Smooth muscle cell (in vitro differentiated cells): ENCODE measurements at regions not wholly inside any gene's neighbourhood (a gene's known extent, or its start where the extent isn't known, plus 50 kb on each side); places are given as distances from the start of the nearest gene placed in this dataset.
"Not testable (repeated sequence)": the region's sequence is repeated elsewhere in the genome, so short reads cannot be mapped to it uniquely, and the experiment has no call there.

Experiments used
- DNase-seq: peaks from one replicate; lab custom pipeline; 2025; ENCODE audit not compliant: unreplicated experiment; lab: John Stamatoyannopoulos, UW
- H2AFZ ChIP-seq: fragments of 200-600 bp; sonication (generic); 2 replicates; pipeline ENCODE4 v1.6.0; 2016; ENCODE audit warnings: antibody characterized with exemption, low read depth, mild to moderate bottlenecking
- H3F3A ChIP-seq: fragments of 200-600 bp; sonication (generic); 2 replicates; pipeline ENCODE4 v1.6.0; 2017; ENCODE audit warnings: antibody characterized with exemption, low read depth
- H3K27ac ChIP-seq: fragments of 200-600 bp; sonication (generic); 2 replicates; pipeline ENCODE4 v1.5.1; 2016; ENCODE audit warnings: low read depth, mild to moderate bottlenecking
- H3K27me3 ChIP-seq: fragments of 200-600 bp; sonication (generic); 2 replicates; pipeline ENCODE4 v1.6.1; 2016; ENCODE audit warnings: low read depth, mild to moderate bottlenecking
- H3K36me3 ChIP-seq: fragments of 200-600 bp; sonication (generic); 2 replicates; pipeline ENCODE4 v1.5.1; 2016; ENCODE audit warnings: low read depth
- H3K4me1 ChIP-seq: fragments of 200-600 bp; sonication (generic); 2 replicates; pipeline ENCODE4 v1.5.1; 2016; ENCODE audit warnings: low read depth
- H3K4me2 ChIP-seq: fragments of 200-600 bp; sonication (generic); 2 replicates; pipeline ENCODE4 v1.6.0; 2016; ENCODE audit warnings: mild to moderate bottlenecking
- H3K4me3 ChIP-seq: fragments of 200-600 bp; sonication (generic); 2 replicates; pipeline ENCODE4 v1.5.1; 2016; ENCODE audit warnings: mild to moderate bottlenecking
- H3K79me2 ChIP-seq: fragments of 200-600 bp; sonication (generic); 2 replicates; pipeline ENCODE4 v1.6.0; 2016; ENCODE audit warnings: low read depth, mild to moderate bottlenecking
- H3K9ac ChIP-seq: fragments of 200-600 bp; sonication (generic); 2 replicates; pipeline ENCODE4 v1.6.0; 2016; ENCODE audit warnings: low read depth
- H3K9me3 ChIP-seq: fragments of 200-600 bp; sonication (generic); replicated peaks from 2 replicates; pipeline ENCODE4 v1.5.1; 2016; ENCODE audit warnings: low read depth
- H4K20me1 ChIP-seq: fragments of 200-600 bp; sonication (generic); 2 replicates; pipeline ENCODE4 v1.6.0; 2016; ENCODE audit warnings: low read depth
- WGBS: methylation state at CpG from one replicate; pipeline ENCODE4 v1.1.7; 2016; ENCODE audit warnings: low lambda C conversion rate; 5-methylcytosine and 5-hydroxymethylcytosine counted together
- TF ChIP-seq, protein P1 (sequence below): fragments of 200-600 bp; sonication (generic); IDR thresholded peaks from 2 replicates; pipeline ENCODE4 v1.5.1; 2017; ENCODE audit warnings: borderline replicate concordance, mild to moderate bottlenecking, antibody characterized with exemption; ENCODE audit not compliant: insufficient read depth, poor library complexity, severe bottlenecking

DNA sequence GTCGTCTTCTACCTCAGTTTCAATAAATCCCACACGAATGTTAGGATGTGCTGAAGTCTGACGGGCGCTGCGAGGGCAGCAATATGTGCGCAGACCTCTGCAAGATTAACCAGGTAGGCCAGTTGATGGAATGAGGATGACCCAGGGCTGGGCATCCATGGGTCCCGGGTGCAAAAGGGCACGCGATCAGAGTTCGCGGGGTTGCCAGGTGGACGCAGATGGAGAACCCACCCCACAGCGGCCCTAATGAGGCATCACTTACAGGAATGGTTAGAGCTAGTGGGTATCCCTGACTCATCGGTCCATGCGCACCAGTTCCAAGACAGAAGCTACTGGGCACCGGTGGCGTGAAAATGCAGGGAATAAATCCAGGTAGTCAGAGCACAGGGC, 2116.0 kb downstream of the TP53TG3F start:
- no peak overlapping the region for H3K9ac ChIP-seq
- H3K27ac ChIP-seq: no peak overlapping the region
- 90% methylated on average over 17 of the region's 17 CpGs for WGBS
- no peak overlapping the region for H3K4me3 ChIP-seq
- no peaks in the 10 kb centered on the region for H3K79me2 ChIP-seq
- no peaks in the 10 kb centered on the region for H4K20me1 ChIP-seq
- H3K9me3 ChIP-seq: peaks cover 13% of the 10 kb centered on the region
- H2AFZ ChIP-seq: no peak overlapping the region
- no peaks in the 10 kb centered on the region for H3K4me1 ChIP-seq
- no peaks in the 10 kb centered on the region for H3K27me3 ChIP-seq
- H3F3A ChIP-seq: no peaks in the 10 kb centered on the region
- no peak for DNase-seq
- no peaks in the 10 kb centered on the region for H3K36me3 ChIP-seq
- TF ChIP-seq, protein P1, sequence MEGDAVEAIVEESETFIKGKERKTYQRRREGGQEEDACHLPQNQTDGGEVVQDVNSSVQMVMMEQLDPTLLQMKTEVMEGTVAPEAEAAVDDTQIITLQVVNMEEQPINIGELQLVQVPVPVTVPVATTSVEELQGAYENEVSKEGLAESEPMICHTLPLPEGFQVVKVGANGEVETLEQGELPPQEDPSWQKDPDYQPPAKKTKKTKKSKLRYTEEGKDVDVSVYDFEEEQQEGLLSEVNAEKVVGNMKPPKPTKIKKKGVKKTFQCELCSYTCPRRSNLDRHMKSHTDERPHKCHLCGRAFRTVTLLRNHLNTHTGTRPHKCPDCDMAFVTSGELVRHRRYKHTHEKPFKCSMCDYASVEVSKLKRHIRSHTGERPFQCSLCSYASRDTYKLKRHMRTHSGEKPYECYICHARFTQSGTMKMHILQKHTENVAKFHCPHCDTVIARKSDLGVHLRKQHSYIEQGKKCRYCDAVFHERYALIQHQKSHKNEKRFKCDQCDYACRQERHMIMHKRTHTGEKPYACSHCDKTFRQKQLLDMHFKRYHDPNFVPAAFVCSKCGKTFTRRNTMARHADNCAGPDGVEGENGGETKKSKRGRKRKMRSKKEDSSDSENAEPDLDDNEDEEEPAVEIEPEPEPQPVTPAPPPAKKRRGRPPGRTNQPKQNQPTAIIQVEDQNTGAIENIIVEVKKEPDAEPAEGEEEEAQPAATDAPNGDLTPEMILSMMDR: no peak
- no peak overlapping the region for H3K4me2 ChIP-seq

DNA sequence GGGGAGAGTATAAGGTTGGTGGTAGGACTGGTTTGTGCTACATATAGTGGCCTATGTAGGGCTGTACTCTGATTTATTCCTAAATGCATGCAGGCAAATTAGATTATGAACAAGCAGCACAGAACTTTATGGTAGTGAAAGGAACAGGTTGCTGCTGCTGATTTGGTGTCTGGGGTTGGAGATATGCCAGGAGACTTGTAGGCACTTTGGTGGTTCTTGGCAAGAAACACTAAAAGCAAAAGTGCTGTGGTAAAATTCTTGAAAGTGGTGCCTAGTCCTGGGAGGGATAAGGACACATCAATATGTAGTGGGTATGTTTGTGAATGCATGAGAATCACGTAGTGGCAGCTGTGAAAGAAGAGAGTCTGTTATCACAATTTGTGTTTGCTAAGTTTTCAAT, 2126.0 kb downstream of the TP53TG3F start:
- Histone ChIP-seq H3K4me3 (no peak overlapping the region), H3K4me1 (no peaks in the 10 kb centered on the region), H3F3A (no peaks in the 10 kb centered on the region), H4K20me1 (no peaks in the 10 kb centered on the region), H3K4me2 (no peak overlapping the region), H3K36me3 (no peaks in the 10 kb centered on the region), H3K9ac (no peak overlapping the region), H3K79me2 (no peaks in the 10 kb centered on the region), H2AFZ (no peak overlapping the region), H3K9me3 (no peaks in the 10 kb centered on the region), H3K27me3 (no peaks in the 10 kb centered on the region), H3K27ac (no peak overlapping the region)
- 33% methylated on average over 1 of the region's 1 CpG for WGBS
- DNase-seq: no peak
- TF ChIP-seq, protein P1: no peak

DNA sequence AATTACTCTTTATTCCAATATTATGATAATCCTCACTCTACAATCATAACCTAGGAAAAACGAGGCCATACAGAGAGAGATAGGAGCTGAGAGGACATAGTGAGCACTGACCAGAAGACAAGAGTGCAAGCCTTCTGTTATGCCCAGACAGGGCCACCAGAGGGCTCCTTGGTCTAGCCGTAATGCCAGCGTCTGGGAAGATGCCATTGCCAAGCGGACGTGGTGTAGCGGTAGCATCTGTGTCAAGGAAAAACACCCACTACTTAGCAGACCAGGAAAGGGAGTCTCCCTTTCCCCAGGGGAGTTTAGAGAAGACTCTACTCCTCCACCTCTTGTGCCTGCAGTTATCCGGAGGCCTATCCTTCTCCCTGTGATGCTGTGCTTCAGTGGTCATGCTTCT, 2131.5 kb downstream of the TP53TG3F start:
- H3K4me3 ChIP-seq, H3K27me3 ChIP-seq, DNase-seq, H3F3A ChIP-seq, H3K79me2 ChIP-seq, H3K9me3 ChIP-seq, H3K4me2 ChIP-seq, H3K9ac ChIP-seq, H2AFZ ChIP-seq, H4K20me1 ChIP-seq, H3K4me1 ChIP-seq, H3K36me3 ChIP-seq, H3K27ac ChIP-seq: not testable (repeated sequence)
- 65% methylated on average over 7 of the region's 7 CpGs for WGBS

DNA sequence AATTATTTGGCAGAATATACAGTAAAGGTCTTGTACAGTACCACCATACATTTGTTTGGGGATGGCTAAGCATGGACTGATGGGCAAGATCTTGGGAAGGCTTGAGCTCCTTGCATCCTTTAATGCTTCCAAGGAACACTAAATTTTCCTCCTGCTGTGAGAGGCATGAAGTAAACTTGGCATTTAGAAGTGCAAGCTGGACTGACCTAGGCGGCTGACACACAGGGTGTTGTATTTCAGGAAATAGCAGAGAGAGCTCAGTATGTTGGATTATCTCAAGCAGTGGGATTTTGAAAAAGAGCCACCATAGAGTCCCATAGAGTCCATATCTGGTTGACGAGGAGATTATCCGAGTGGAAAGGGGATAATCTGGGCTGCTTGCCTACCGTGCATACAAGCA, 2137.1 kb downstream of the TP53TG3F start:
- Histone ChIP-seq H3K4me2 (no peak overlapping the region), H3F3A (no peaks in the 10 kb centered on the region), H3K27ac (no peak overlapping the region), H3K4me1 (no peaks in the 10 kb centered on the region), H2AFZ (no peak overlapping the region), H3K9me3 (peaks cover 2% of the 10 kb centered on the region), H3K9ac (no peak overlapping the region), H3K27me3 (no peaks in the 10 kb centered on the region), H4K20me1 (no peaks in the 10 kb centered on the region), H3K36me3 (no peaks in the 10 kb centered on the region), H3K4me3 (no peak overlapping the region), H3K79me2 (no peaks in the 10 kb centered on the region)
- DNase-seq: no peak
- 76% methylated on average over 4 of the region's 4 CpGs for WGBS
- TF ChIP-seq, protein P1: no peak
